ENCODE measurements at regions not wholly inside any gene's neighbourhood (a gene's known extent, or its start where the extent isn't known, plus 50 kb on each side); places are given as distances from the start of the nearest gene placed in this dataset.

DNA sequence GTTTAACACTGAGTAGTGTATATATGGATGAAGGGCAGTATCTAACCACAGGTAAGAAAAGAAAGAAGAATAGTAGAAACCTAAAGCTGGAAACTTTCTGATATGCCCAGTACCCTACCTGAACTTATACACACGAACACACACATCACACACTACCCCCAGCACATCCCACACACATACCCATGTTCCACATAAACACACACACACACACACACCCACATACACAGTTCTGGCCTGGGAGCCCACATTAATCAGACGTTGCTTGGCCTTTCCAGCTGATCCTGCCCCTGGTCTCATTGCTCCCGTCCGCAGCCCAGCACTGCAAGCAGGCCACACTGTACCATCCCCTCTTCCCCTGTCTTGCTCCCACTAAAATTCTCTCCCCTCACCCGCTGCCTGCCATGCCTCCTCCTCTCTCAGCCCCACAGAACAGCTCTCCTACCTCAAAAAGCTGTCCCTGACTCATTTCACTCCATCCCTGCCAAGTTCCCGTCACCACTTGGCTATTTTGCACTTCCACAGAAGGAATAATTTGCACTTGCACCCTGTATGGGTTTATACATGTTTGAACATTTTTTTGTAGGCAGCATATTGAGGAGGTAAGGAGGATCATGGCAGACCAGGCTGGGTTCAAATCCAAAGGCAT lies 185.8 kb upstream of the PPP2R3A start:
- TF ChIP-seq POLR2AphosphoS5 (IDR thresholded peaks at IDR 0.05) (no peak), POLR2A (IDR thresholded peaks at IDR 0.05) (no peak), CTCF (IDR thresholded peaks at IDR 0.05) (no peak)
